DMS 273 treated with DMSO at 0.1 percent for 48 hours (cell line): ENCODE measurements at regions not wholly inside any gene's neighbourhood (a gene's known extent, or its start where the extent isn't known, plus 50 kb on each side); places are given as distances from the start of the nearest gene placed in this dataset.
"Not testable (repeated sequence)": the region's sequence is repeated elsewhere in the genome, so short reads cannot be mapped to it uniquely, and the experiment has no call there.

Experiments used
- DNase-seq: peaks from one replicate; lab custom pipeline; 2025; lab: John Stamatoyannopoulos, UW

- no peak for DNase-seq
Measured at GRCh38 chr6:8830794-8831193, 395.4 kb upstream of the SLC35B3 start.

GRCh38 chr6:8829796-8830195 lies 394.5 kb upstream of the SLC35B3 start:
- no peak for DNase-seq

- DNase-seq, result no peak
Measured at GRCh38 chr6:8829296-8829695, 394.0 kb upstream of the SLC35B3 start.

GRCh38 chr6:8828376-8828775 lies 393.0 kb upstream of the SLC35B3 start:
- DNase-seq, result no peak

GRCh38 chr6:8825726-8826125 lies 390.4 kb upstream of the SLC35B3 start:
- no peak for DNase-seq

- no peak for DNase-seq
Measured at GRCh38 chr6:8821981-8822381, 386.6 kb upstream of the SLC35B3 start.

GRCh38 chr6:8820313-8820712 lies 385.0 kb upstream of the SLC35B3 start:
- no peak for DNase-seq

GRCh38 chr6:8819446-8819845 lies 384.1 kb upstream of the SLC35B3 start:
- DNase-seq, result no peak

GRCh38 chr6:8814440-8815000 lies 379.2 kb upstream of the SLC35B3 start:
- DNase-seq, result no peak

- DNase-seq, result no peak
Measured at GRCh38 chr6:8810325-8810724, 375.0 kb upstream of the SLC35B3 start.

- DNase-seq, result no peak
Measured at GRCh38 chr6:8809662-8810061, 374.3 kb upstream of the SLC35B3 start.

- DNase-seq, result no peak
Measured at GRCh38 chr6:8803181-8803760, 367.9 kb upstream of the SLC35B3 start.

- not testable (repeated sequence) for DNase-seq
Measured at GRCh38 chr6:8802397-8802796, 367.1 kb upstream of the SLC35B3 start.

GRCh38 chr6:8794420-8794819 lies 359.1 kb upstream of the SLC35B3 start:
- DNase-seq, result no peak

- no peak for DNase-seq
Measured at GRCh38 chr6:8789878-8790277, 354.5 kb upstream of the SLC35B3 start.

- no peak for DNase-seq
Measured at GRCh38 chr6:8785223-8785622, 349.9 kb upstream of the SLC35B3 start.

- DNase-seq, result no peak
Measured at GRCh38 chr6:8783191-8783590, 347.8 kb upstream of the SLC35B3 start.

- DNase-seq, result no peak
Measured at GRCh38 chr6:8780653-8781052, 345.3 kb upstream of the SLC35B3 start.

GRCh38 chr6:8764733-8765132 lies 329.4 kb upstream of the SLC35B3 start:
- DNase-seq, result no peak

- no peak for DNase-seq
Measured at GRCh38 chr6:8760951-8761350, 325.6 kb upstream of the SLC35B3 start.

GRCh38 chr6:8758412-8758811 lies 323.1 kb upstream of the SLC35B3 start:
- no peak for DNase-seq

GRCh38 chr6:8750627-8751026 lies 315.3 kb upstream of the SLC35B3 start:
- no peak for DNase-seq

- no peak for DNase-seq
Measured at GRCh38 chr6:8749465-8749864, 314.1 kb upstream of the SLC35B3 start.

GRCh38 chr6:8743170-8743745 lies 307.9 kb upstream of the SLC35B3 start:
- DNase-seq, result no peak
